ENCODE measurements at regions not wholly inside any gene's neighbourhood (a gene's known extent, or its start where the extent isn't known, plus 50 kb on each side); places are given as distances from the start of the nearest gene placed in this dataset.

DNA sequence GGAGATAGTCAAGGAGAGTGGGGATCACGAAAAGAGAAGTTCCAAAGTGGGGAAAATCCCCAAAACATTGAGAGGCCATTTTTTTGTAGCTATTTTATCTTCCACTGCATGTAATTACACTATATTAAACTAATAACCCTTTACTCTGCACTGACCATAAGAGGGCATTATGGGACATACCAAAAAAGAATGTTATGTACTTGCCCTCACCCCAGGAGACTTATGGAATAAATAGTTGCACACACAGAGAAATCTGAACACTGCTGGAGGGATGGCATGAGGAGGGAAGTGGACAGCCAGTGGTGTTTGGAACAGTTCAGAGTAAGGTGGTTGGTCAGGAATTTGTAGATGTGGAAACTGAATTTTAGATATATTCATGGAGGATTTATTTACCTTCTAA lies 422.9 kb downstream of the SNAPC1 start:
- 23 to 47% (median 40%) methylated on average over 1 of the region's 1 CpG for WGBS, 4 donors
- Histone ChIP-seq H3K27me3 (peaks cover 0 to 13% (median 0%) of the 10 kb centered on the region in 9 donors), H3K4me3 (no peak overlapping the region), H3K9me3 (no peaks in the 10 kb centered on the region), H3K4me1 (no peaks in the 10 kb centered on the region), H3K27ac (no peak overlapping the region), H3K36me3 (no peaks in the 10 kb centered on the region)
- TF ChIP-seq, protein P1, sequence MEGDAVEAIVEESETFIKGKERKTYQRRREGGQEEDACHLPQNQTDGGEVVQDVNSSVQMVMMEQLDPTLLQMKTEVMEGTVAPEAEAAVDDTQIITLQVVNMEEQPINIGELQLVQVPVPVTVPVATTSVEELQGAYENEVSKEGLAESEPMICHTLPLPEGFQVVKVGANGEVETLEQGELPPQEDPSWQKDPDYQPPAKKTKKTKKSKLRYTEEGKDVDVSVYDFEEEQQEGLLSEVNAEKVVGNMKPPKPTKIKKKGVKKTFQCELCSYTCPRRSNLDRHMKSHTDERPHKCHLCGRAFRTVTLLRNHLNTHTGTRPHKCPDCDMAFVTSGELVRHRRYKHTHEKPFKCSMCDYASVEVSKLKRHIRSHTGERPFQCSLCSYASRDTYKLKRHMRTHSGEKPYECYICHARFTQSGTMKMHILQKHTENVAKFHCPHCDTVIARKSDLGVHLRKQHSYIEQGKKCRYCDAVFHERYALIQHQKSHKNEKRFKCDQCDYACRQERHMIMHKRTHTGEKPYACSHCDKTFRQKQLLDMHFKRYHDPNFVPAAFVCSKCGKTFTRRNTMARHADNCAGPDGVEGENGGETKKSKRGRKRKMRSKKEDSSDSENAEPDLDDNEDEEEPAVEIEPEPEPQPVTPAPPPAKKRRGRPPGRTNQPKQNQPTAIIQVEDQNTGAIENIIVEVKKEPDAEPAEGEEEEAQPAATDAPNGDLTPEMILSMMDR (IDR thresholded peaks at IDR 0.05) = no peak
- no peak for TF ChIP-seq POLR2A (IDR thresholded peaks at IDR 0.05)
- DNase-seq (no peak), ATAC-seq (no peak)
- intact Hi-C loops (cut with DNase I) = no loop called here

DNA sequence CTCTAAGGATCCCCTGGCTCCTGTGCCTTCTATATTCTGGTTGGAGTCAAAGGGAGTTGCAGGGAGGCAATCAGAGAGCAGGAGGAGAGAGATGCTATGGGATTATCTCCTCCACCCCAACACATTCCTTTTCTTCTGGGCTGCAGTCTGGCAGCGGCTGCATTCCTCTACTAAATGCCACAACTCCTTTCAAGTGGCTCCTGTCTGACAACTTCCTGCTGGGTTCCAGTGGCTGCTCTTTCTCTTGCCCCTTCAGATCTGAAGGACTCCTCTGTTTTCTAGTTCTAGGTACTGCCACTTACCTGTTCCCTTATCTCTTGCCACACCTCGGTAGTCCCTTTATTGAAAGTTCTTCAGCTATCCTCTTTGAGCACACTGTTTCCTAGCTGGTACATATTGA lies 425.0 kb downstream of the SNAPC1 start:
- Histone ChIP-seq H3K27me3 (peaks cover 0 to 13% (median 0%) of the 10 kb centered on the region in 9 donors), H3K27ac (no peak overlapping the region), H3K4me3 (no peak overlapping the region), H3K4me1 (no peaks in the 10 kb centered on the region), H3K9me3 (no peaks in the 10 kb centered on the region), H3K36me3 (no peaks in the 10 kb centered on the region)
- no peak for DNase-seq
- TF ChIP-seq POLR2A (IDR thresholded peaks at IDR 0.05) = no peak
- TF ChIP-seq, protein P1 (IDR thresholded peaks at IDR 0.05) = no peak
- 19 to 40% (median 29%) methylated on average over 2 of the region's 2 CpGs for WGBS, 4 donors
- intact Hi-C loops (cut with DNase I) = no loop called here
- ATAC-seq = no peak

DNA sequence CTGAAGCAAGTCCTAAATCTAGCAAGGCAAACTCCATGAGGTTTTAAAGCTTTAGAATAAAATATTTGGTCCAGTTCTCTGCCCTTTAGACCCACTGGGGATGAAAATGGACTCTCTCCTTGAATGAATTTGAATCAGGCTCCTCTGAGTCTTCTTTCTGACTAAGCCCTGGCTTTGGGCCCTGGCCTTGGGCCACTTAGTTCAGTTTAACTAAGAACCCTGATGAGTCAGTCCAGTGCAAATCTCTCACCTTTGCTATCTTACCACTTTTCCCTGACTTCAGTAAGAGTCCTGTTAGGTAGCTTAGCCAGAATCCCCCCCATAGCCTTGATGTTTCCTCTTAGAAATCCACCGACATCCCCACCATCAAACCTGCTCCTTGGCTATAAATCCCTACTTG lies 427.5 kb downstream of the SNAPC1 start:
- WGBS, 4 donors = 0 to 30% (median 0%) methylated on average over 1 of the region's 1 CpG
- TF ChIP-seq, protein P1 (IDR thresholded peaks at IDR 0.05) = no peak
- TF ChIP-seq POLR2A (IDR thresholded peaks at IDR 0.05) = no peak
- DNase-seq (no peak), ATAC-seq (no peak)
- Histone ChIP-seq H3K4me3 (no peak overlapping the region), H3K27me3 (peaks cover 0 to 9% (median 0%) of the 10 kb centered on the region in 9 donors), H3K27ac (no peak overlapping the region), H3K9me3 (peaks cover 0 to 5% (median 0%) of the 10 kb centered on the region in 12 donors), H3K36me3 (no peaks in the 10 kb centered on the region), H3K4me1 (no peaks in the 10 kb centered on the region)
- intact Hi-C loops (cut with DNase I) = no loop called here

DNA sequence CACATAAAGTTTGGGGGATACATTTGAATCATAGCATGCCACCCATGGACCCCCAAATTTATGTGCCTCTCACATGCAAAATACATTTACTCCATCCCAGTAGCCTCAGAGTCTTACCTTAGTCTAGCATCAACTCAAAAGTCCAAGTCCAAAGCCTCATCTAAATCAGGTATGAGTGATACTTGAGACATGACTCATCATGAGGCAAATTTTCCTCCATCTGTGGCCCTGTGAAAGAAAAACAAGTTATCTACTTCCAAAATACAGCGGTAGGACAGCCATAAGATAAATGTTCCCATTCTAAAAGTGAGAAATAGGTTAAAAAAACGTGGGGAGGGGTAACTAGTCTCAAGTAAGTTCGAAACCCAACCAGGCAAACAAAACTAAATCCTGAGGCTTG lies 444.2 kb downstream of the SNAPC1 start:
- ATAC-seq = no peak
- H3K9me3 ChIP-seq = peaks cover 0 to 7% (median 0%) of the 10 kb centered on the region in 12 donors
- H3K36me3 ChIP-seq = no peaks in the 10 kb centered on the region
- no peak overlapping the region for H3K27ac ChIP-seq
- no peak for DNase-seq
- TF ChIP-seq, protein P1 (IDR thresholded peaks at IDR 0.05) = no peak
- intact Hi-C loops (cut with DNase I) = no loop called here
- H3K4me3 ChIP-seq = no peak overlapping the region
- H3K27me3 ChIP-seq = peaks cover 0 to 2% (median 0%) of the 10 kb centered on the region in 9 donors
- H3K4me1 ChIP-seq = no peaks in the 10 kb centered on the region
- WGBS, 4 donors = 55 to 58% (median 57%) methylated on average over 3 of the region's 3 CpGs

Measured in heart left ventricle (tissue), 16 donors.